NCI-H1930 (cell line): ENCODE measurements at regions not wholly inside any gene's neighbourhood (a gene's known extent, or its start where the extent isn't known, plus 50 kb on each side); places are given as distances from the start of the nearest gene placed in this dataset.

Source experiments
- DNase-seq, 2 experiments: peaks; one replicate each; lab custom pipeline; 2025; lab: John Stamatoyannopoulos, UW

DNA sequence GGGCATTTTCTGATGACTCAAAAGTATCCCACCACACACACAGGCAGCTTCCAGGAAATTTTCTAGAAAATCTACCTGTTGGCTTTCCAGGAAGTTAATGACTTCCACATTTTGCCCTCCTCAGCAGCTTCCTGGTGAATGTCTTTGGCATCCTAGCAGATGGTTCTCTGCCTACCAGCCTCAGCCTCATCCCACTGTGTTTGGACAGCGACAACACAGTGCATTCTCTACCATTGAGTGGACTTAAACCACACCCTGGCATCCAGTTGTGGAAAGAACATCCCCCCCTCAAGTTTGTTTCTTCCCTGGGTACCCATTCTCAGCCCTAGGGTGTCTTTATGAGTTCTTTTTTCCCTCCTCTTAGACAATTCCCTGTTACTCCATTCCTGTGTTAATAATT lies 50.8 kb upstream of the GADL1 start:
- no peak for DNase-seq

DNA sequence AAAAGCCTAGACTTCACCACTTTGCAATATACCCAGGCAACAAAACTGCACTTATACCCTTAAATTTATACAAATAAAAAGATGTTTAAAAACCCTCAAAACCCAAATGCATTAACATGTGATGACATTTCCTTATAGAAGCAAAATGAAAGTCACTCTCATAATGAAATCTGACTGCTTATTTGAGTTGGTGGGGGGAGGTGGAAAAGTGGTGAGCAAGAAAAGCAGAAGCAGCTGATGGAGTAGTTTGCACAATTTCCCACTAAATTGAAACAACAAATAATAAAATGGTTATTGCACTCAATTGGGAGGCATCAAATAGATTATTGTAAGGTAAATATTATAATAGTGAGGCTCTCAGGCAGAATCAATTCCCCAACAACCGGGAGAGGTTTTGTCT lies 54.0 kb upstream of the GADL1 start:
- DNase-seq: no peak

DNA sequence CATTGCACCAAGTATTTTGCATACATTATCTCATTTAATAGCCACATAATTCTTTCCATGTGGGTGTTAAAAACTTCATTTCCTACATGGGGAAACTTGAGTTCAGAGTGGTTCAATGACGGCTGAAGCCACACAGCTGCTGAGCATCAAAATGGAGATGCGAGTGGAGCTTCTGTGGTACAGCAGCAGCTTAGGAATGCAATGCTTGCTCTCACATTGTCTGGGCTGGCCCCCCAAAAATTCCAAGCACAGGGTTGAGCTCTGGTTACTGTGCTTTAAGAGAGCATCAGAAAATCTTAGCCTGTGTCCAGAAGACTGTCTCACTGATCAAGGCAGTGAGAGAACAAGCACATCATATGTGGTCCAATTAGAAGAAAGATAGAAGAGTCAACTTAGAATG lies 57.4 kb upstream of the GADL1 start:
- no peak for DNase-seq

DNA sequence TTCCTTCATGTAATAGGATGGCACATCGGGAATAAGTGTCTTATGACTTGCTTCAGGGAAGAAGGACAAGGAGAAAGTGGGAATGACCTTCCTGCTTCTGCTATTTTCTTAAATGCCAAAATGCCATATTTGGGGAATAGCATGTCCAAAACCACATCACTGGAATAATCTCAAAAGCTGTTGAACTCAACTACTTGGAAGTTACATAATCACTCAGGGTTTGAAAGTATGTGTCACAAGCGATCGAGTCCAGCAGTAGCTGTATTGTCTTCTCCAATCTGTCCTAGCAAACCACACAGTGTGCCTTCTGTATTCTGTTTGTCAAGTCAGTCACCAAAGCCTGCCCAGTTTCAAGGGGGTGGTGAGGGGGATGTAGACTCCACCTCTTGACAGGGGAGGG lies 58.3 kb upstream of the GADL1 start:
- DNase-seq: no peak

DNA sequence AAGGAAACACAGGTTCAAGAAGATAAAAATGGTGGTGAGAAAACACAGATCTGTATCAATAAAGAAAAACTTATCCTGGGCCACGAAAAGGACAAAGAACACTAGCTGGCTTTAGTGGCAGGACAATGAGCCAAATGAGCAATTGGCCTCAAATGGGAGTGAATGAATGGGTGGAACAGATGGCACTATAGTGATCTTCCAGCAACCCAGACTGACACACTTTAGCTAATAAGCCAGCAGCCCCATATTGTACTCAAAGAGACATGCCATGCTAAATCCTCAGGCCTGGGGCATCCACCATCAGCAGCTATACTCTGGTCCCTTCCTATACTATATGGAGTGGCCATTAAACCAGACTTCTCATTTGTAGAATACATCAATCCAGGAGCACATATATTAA lies 60.0 kb upstream of the GADL1 start:
- no peak for DNase-seq

DNA sequence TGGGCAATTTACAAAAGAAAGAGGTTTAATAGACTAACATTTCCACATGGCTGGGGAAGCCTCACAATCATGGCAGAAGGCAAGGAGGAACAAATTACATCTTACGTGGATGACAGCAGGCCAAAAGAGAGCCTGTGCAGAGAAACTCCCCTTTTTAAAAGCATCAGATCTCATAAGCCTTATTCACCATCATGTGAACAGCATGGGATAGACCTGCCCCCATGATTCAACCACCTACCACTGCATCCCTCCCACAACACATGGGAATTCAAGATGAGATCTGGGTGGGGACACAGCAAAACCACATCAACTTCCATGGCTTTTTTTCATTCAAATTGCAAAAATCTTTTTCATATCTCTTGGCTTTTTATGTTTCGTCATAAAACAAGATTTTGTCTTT lies 67.6 kb upstream of the GADL1 start:
- no peak for DNase-seq

DNA sequence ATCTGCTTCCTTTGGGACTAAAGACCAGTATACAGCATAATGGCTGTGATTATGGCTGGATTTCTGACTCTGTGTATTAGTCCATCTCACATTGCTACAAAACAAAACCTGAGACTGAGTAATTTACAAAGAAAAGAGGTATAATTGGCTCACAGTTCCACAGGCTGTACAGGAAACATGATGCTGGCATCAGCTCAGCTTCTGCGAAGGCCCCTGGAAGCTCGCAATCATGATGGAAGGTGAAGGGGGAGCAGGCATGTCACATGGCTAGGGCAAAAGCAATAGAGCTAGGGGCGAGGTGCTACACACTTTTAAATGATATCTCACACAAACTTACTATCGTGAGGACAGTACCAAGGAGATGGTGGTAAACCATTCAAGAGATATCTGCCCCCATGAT lies 68.0 kb upstream of the GADL1 start:
- no peak for DNase-seq

DNA sequence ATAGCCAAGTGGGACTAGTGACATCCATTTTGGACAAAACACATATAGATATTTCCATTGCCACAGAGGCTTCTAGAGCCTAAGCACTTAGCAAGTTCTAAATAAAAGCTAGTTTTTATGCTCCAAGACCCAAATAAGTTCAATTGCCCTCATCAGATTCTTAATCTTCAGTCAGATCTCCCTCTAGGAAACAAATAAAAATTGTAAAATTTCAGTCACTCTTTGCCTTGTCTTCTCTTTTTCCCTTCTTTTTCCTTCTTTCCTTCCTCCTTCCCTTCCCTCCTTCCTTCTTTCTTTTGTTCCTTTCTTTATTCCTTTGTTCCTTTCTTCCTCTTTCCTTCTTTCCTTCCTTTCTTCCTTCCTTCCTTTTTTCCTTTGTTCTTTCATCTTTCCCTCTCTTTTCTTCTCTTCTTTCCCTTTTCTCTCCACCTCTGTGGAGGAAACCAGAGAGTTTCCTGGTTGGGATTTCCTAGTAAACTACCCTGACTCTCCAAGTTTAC lies 68.8 kb upstream of the GADL1 start:
- DNase-seq: no peak

DNA sequence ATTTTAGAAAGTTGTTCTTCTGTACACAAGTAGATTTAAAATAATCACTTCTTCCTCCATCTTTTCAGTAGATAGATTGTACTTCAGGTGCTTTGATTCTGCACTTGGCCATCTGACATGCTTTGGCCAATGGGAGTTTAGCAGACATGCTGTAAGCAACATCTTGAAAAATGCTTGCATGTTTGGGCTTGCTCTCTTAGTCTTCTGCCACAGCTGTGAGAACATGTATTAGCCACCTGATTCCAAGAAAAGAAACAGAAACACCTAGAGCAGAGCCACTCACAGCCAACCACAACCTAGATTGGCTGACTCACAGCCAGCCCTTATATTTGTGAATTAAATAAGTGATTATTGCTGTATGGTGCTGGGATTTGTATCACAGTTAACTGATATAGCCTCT lies 70.2 kb upstream of the GADL1 start:
- no peak for DNase-seq

DNA sequence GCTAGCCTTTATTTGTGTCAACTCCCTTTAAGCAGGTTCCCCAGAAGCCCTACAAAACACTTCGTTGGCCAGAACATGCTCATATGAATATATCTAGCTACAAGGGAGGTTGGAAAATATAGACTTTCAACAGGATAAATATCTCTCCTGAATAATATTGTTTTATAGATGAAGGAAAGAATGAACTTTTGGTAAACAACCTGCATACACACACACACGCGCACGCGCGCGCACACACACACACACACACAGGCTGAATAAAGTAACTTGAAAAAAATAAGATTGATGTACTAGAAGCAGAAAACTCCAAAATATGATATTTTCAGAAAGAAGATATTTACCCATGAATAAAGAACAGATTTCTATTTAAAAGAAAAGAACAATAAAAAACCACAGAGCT lies 72.4 kb upstream of the GADL1 start:
- no peak for DNase-seq

DNA sequence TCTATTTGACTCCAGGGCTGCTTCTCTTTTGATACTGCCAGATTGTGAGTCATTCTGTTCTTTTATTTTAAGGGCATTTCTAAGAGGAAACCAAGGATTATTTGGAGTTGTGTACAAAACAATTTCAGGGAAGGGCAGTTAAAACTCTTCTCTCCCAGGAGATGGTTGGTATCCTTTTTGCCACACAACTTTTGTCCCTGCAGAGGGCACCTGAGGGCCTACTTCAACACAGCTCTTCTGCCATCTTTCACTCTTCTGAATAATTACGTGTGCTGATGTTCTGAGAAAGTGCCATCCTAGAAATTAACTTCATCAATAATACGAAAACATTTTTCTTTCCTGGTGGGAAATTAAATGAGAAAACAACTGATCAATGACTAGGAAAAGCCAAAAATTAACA lies 75.7 kb upstream of the GADL1 start:
- DNase-seq: no peak

DNA sequence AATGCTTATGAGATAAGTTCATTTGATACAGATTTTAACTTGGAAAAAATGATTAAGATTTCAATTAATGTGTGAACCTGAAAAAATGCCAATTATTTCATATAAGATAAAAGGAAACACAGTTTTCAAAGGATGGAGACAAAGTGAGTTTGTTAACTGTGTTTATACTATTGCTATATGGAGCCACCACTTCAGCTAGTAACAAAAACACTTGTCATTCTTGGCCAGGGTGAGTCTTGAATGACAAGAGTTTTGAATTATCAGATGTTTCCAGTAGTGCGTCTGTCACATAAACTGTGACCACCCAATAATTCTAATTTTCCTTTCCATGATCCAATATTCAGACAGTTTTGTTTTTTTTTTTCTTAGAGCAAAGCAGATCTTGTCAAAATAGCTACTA lies 78.0 kb upstream of the GADL1 start:
- DNase-seq: no peak

DNA sequence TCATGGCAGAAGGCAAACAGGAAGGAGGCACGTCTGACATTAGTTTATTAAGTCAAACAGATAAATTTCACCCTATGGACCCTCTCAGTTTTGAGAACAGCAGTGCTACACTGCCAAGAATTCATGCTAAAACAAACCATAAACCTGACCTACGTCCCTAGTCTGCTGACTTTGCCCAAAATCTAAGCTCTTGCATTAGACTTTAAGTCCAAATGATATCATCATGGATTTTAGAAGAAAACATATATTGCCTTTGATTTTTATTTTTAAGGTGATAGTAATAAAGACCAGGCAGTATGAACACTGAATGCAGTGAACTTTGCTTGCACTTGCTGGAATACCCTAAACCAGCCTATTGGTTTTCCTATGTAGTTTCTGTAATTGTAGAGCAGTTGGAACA lies 79.6 kb upstream of the GADL1 start:
- DNase-seq: no peak

DNA sequence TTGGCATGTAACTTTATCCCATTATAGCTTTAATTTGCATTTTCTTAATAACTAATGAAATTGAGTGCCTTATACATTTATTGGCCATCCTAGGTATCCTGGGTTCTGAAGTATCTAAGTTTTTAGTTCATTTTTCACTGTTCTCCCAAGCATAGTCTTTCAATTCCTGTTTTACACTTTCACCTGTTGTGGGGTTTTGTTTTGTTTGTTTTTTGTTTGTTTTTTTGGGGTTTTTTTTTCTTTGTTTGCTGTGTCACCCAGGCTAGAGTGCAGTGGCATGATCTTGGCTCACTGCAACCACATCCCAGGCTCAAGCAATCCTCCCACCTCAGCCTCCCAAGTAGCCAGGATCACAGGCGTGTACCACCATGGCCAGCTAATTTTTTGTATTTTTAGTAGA lies 83.1 kb upstream of the GADL1 start:
- no peak for DNase-seq

DNA sequence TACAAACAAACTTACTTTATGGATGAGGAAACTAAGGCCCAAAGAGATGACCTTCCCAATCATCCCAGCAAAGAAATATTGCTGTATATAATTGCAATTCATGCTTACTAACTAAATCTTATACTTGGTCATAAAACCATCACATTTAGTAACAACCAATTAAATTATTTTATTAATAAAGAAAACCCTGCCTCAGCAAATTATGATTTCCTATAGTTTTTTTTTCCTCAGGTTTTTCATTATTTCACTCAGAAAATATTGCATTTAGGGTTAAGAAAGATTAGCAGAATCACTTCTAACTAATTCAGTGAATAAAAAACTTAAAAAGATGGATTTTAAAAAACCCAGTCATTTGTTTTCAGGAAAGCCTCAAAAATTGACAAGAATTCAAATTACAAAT lies 86.5 kb upstream of the GADL1 start:
- DNase-seq: no peak

DNA sequence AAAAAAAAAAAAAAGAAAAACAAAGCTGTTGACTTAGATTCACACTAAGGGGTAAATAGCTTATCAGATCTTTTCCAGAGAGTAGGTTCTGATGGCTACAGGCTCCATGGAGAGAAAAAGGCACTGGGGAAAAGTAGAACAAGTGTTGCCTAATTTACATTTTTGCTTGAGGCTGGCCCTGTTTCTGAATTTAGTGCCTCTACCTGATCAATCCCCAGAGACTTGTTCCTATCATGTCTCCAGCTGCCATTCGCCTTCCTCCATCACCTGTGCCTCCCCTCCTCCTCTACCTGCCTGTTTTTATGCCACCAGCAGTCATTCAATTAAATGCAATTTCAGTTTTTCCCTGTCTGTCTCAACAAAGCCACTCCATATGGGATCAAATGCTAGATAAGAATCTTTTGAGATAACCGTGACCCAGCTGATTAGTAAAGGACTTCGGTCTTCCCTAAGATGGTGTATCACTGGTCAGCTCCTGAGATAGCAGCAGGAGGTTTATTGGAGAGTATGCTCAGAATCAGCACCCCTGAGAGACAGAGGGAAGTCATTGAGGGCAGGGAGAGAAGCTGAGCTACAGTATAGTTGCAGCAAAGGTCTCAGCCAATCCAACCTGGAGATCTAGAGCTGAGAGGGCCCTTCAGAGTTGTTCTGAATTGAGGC lies 88.1 kb upstream of the GADL1 start:
- DNase-seq: no peak

DNA sequence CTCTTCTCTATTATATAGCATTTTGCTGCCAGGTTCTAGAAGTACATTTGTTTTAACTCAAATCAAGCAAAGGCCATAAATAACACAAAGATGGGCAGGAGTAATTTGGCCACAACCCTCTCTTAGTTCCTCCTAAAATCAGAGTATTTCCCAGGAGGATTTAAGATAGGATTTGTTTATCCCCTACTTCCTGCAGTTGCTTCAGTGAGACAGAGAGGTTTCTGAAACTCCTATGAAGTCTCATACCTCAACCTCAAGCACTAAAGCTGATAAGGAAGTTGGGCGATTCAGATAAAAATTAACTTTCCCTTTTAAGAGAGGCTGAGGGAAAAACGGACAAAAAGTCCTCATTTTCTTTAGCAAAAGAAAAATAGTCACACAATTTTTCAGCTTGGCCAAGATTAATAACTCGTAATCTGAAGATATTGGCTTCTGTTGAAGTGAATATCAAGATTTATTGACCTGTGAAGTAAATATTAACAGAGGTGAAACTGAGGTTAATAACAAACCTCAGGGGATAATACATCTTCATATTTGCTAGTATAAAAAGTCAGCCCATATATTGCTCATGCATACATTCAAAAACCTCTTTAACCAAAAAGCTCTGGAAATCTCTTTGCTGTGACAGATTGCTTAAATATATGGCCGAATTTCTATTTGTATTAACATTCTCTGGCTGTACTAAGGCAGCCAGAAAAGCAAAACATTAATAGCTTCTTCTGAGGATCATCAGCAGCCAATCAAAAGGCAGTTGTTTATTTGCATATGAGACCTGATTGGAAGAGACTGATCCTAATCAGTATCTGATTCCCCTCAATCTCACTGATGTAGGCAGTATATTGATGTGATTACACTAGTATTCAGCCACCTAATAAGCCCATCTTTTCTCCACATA lies 90.6 kb upstream of the GADL1 start:
- DNase-seq: no peak

DNA sequence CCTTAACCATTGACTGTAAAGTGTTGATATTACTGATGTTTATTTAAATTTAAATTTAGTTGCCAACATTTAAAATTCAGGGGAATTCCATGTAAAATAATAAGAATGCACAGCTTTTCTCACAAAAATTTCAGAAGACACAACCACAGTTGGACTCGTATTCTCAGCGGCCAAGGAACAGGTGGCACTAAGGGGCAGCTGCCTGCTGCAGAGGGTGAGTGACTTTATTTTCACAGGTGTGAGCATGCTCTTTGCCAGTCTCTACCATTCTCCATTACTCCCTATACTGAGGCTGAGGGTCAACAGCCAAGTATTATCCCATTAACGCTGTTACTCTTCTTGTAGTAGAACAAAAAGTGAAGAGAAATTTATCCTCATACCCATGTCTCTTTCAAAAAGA lies 92.1 kb upstream of the GADL1 start:
- DNase-seq: no peak

DNA sequence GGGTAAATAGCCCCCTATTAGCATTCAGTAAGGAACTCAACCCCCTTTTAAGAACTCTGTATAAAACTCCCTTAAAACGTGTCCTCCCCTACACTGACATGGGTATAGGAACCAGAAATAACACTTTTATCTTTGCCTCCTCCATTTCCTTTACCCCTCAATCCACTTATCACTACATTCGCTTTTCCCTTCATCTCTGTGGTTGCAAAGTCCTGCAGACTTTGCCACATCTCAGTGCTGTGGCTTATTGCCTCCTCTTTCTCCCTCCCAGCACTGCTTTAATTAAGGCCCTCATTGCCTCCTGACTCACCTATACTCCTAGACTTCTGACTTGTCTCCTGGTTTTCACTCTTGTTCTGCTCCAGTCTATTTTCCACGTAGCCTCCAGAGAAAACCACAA lies 94.3 kb upstream of the GADL1 start:
- no peak for DNase-seq

DNA sequence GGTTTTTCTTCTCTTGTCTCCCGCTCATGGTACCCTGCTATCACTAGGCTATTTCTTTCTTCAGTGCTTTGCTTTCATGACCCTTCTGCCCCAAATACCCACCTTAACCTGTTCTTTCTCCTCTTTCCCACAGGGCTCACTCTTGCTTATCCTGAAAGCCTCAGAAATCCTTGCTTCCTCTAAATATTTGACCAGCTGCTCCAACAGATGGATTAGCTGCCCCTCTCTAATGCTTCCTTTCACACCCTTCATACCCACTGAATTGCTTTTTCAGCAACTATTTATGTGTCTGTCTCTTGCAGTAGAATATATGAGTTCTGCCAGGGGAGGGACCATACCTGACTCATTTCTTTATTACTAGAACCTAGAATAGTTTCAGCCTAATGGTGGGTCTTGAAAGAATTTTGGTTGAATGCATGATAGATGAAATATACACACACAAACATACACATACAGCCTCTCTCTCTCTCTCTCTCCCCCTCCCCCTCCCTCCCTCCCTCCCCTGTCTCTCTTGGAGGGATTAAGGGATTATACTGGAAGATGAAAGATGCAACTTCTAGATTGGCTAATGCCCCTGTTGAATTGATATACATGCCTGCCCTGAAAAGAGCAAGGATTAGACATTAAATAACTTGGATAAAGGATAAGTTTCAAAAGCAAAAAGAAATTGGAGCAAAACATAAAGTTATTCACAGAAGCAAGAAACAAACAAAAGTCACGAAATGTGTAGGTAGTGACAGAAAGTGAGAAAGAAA lies 95.0 kb upstream of the GADL1 start:
- no peak for DNase-seq

DNA sequence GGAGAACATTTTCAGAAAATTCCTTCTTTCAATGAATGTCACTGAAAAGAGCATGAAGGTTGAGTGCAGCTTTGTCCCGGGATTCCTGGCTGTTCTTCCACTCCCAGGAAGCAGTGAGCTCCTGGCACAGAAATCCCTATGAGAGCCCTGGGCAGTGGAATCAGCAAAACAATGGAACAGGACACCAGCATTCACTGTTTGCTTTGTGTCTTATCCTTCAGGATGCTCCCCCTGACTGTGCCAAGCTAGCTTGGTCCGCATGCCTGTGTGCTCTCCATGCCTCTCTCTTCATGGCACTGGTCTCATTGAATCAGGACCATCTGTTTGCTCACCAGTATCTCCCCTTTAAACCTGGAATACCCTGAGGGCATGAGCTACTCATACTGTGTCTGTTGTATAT lies 102.0 kb upstream of the GADL1 start:
- no peak for DNase-seq

DNA sequence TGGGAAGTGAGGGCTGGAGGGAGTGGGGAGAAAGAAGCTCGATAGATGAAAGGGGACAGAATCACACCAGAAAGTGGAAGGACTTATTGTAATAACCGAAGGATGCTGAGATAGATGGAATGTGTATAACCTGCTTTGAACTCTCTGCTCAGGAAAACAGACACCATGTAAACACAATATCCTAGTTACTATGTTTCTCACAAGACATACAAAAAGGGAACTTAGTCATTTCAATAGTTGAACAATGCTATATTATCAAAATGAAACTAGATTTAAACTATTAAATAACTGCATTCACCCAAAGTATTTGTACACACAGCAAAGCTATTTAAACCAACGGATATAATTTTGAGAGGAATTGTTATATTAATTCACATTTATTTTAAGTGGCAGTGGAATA lies 108.3 kb upstream of the GADL1 start:
- no peak for DNase-seq
